Inflammatory macrophage treated with lipopolysaccharide for 4 hours (primary cell): ENCODE measurements at regions not wholly inside any gene's neighbourhood (a gene's known extent, or its start where the extent isn't known, plus 50 kb on each side); places are given as distances from the start of the nearest gene placed in this dataset.
A peak's percentile ranks its signal among the peaks of the same experiment; 100 is the strongest.

Experiments used
- DNase-seq: peaks from one replicate; pipeline ENCODE4 v3.0.0-alpha.2; 2020

- peak; percentile 98 for DNase-seq
Observed at GRCh38 chr9:6703898-6704639, 53.7 kb upstream of the KDM4C start.

GRCh38 chr9:6702707-6703106 is 55.1 kb upstream of the KDM4C start:
- DNase-seq, result no peak

GRCh38 chr9:6696178-6696577 is 50.6 kb upstream of the GLDC start:
- DNase-seq, result no peak

- no peak for DNase-seq
Observed at GRCh38 chr9:6695121-6695814, 49.7 kb upstream of the GLDC start.
